CD4-positive, alpha-beta T cell treated with Interleukin-4 for 1 hour (primary cell): ENCODE measurements at regions not wholly inside any gene's neighbourhood (a gene's known extent, or its start where the extent isn't known, plus 50 kb on each side); places are given as distances from the start of the nearest gene placed in this dataset.

Source experiments
- DNase-seq, 2 donors: peaks; one replicate each; pipeline ENCODE4 v3.0.0-alpha.2; 2020 to 2022

GRCh38 chr9:107620801-107621200 is 131.2 kb upstream of the KLF4 start:
- no peak for DNase-seq

GRCh38 chr9:107620236-107620635 is 130.7 kb upstream of the KLF4 start:
- DNase-seq = no peak

GRCh38 chr9:107615321-107615720 is 125.8 kb upstream of the KLF4 start:
- DNase-seq = no peak

GRCh38 chr9:107614765-107615164 is 125.2 kb upstream of the KLF4 start:
- no peak for DNase-seq

GRCh38 chr9:107613321-107613720 is 123.8 kb upstream of the KLF4 start:
- no peak for DNase-seq

GRCh38 chr9:107612136-107612535 is 122.6 kb upstream of the KLF4 start:
- peak; percentile 13 to 64 for DNase-seq

GRCh38 chr9:107609547-107609946 is 120.0 kb upstream of the KLF4 start:
- DNase-seq = no peak

- no peak for DNase-seq
These were observed 116.7 kb upstream of the KLF4 start for GRCh38 chr9:107606149-107606790.

GRCh38 chr9:107605041-107605440 is 115.5 kb upstream of the KLF4 start:
- DNase-seq = no peak

GRCh38 chr9:107603281-107603680 is 113.7 kb upstream of the KLF4 start:
- DNase-seq = no peak

GRCh38 chr9:107600060-107600573 is 110.5 kb upstream of the KLF4 start:
- DNase-seq = no peak

GRCh38 chr9:107597743-107598217 is 108.2 kb upstream of the KLF4 start:
- no peak for DNase-seq

- DNase-seq = no peak
These were observed 105.5 kb upstream of the KLF4 start for GRCh38 chr9:107594908-107595530.

- DNase-seq = no peak
These were observed 103.8 kb upstream of the KLF4 start for GRCh38 chr9:107593224-107593870.

- DNase-seq = no peak
These were observed 102.9 kb upstream of the KLF4 start for GRCh38 chr9:107592424-107592823.

- DNase-seq = no peak
These were observed 102.2 kb upstream of the KLF4 start for GRCh38 chr9:107591781-107592180.

GRCh38 chr9:107588393-107588792 is 98.8 kb upstream of the KLF4 start:
- DNase-seq = no peak

GRCh38 chr9:107587191-107587963 is 97.8 kb upstream of the KLF4 start:
- no peak for DNase-seq

GRCh38 chr9:107586493-107586892 is 96.9 kb upstream of the KLF4 start:
- DNase-seq = no peak

- DNase-seq = no peak
These were observed 95.9 kb upstream of the KLF4 start for GRCh38 chr9:107585465-107585864.

- DNase-seq = no peak
These were observed 95.4 kb upstream of the KLF4 start for GRCh38 chr9:107584944-107585343.

- no peak for DNase-seq
These were observed 94.6 kb upstream of the KLF4 start for GRCh38 chr9:107584186-107584585.

- no peak for DNase-seq
These were observed 87.7 kb upstream of the KLF4 start for GRCh38 chr9:107577140-107577776.
